GM12865 (cell line): ENCODE measurements at regions not wholly inside any gene's neighbourhood (a gene's known extent, or its start where the extent isn't known, plus 50 kb on each side); places are given as distances from the start of the nearest gene placed in this dataset.

Experiments used
- DNase-seq: peaks from one replicate; pipeline ENCODE4 v3.0.0; 2010; ENCODE audit warnings: low read depth
- H3K4me3 ChIP-seq: 2 replicates; pipeline ENCODE4 v1.5.1; 2011; ENCODE audit warnings: mild to moderate bottlenecking, low read depth, low read length, control low read depth
- CTCF ChIP-seq: IDR thresholded peaks from 2 replicates; pipeline ENCODE4 v1.5.1; 2011; ENCODE audit warnings: low read length, control low read depth, low read depth, inconsistent platforms; ENCODE audit not compliant: insufficient read depth; ENCODE audit errors: missing control alignments

DNA sequence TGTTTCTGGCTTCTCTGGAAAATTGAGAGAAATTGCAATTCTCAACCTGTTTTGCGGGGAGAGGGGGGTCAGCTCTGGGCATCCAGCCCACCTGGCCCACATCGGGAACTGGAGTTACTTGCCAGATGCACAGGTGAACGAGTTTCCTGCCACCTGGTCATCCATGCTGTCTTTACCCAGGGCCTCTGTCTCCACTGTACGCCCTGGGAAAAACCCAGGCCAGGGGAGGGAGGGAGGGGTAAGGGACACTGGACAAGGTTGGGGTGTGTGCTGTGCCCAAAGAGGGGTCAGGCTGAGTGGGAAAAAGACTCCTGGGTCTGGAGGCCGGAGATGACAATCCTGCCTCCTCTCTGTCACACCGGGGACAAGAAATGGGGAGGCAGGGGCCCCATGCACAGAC, 307.6 kb downstream of the ZNF536 start:
- no peak overlapping the region for H3K4me3 ChIP-seq
- DNase-seq, result no peak
- no peak for TF ChIP-seq CTCF

DNA sequence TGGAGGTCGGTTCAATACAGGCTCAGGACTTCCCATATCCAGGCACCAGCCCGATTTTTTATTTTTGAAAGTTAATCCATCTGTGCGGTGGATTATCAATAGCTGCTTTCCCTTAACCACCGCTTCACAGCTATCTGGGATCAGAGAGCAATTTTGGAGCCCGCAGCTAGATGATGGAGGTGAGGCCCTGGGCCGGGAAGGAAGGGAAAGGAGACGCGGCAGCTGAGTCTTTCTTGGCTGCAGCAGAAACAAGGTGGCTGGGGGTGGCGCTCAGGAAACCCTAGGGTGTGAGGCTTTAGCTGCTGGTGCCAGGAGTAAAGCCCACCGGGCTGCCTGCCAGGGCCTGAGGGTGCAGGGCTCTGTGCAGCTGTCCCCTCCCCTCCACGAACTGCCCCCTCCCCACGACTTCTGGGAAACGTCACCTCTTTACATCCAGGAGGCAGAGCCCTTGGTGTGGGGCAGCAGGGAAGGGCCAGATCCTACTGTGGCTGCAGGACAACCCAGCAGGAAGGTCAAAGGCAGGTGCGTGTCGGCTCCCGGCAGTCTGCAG, 307.0 kb downstream of the ZNF536 start:
- no peak overlapping the region for H3K4me3 ChIP-seq
- no peak for DNase-seq
- TF ChIP-seq CTCF, result no peak

DNA sequence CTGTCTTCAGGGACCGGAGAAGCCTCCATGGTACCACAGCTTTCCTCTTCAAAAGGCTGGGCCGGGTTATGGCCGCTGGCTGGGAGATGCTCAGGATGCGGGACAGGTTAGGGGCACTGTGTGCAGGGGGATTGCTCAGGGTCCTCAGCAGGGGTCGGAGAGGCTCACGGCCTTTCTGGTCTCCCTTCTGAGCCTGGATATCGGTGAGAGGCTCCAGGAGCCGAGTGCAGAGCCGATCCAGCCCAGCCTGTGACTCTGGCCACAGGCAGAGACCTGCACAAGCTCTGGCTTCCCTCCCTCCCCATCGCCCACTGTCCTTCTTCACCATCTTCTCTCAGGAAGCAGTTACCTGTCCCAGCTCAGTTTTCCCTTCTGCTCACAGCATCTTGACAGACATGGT, 306.0 kb downstream of the ZNF536 start:
- no peak overlapping the region for H3K4me3 ChIP-seq
- no peak for DNase-seq
- TF ChIP-seq CTCF, result no peak

- TF ChIP-seq CTCF, result no peak
- H3K4me3 ChIP-seq, result no peak overlapping the region
- DNase-seq, result no peak
Observed at GRCh38 chr19:30677702-30678101, 305.5 kb downstream of the ZNF536 start.

DNA sequence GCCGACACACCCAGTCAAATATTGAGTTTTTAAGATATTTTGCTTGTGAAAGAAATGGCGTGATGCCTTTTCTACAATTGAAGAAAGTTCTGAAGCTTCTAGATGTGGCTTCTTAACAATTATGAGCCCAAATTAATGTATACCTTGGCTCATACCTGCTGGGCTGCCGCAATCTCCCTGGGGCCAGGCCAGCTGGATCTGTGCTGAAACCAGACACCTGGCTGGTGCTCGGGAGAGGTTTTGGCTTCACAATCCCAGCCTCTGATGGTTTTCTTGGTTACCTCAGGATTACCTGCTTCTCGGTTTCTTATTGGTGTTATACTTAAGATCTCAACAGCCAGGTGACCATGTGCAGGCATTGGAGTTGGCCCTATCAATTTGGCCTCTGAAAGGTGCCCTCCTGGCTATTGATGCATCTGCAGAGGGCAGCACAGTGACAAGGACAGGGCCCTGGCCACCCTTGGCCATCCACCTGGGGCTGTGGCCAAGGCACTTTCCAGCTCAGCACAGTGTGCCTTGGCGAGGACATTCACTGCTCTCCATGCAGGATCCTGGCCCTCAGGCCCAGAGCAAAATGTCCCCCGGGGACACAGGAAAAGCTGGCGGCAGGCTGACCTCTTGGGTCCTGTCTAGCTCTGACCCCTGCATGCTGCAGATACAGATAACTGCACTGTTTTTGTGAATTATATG, 305.0 kb downstream of the ZNF536 start:
- DNase-seq, result no peak
- no peak for TF ChIP-seq CTCF
- H3K4me3 ChIP-seq, result no peak overlapping the region

DNA sequence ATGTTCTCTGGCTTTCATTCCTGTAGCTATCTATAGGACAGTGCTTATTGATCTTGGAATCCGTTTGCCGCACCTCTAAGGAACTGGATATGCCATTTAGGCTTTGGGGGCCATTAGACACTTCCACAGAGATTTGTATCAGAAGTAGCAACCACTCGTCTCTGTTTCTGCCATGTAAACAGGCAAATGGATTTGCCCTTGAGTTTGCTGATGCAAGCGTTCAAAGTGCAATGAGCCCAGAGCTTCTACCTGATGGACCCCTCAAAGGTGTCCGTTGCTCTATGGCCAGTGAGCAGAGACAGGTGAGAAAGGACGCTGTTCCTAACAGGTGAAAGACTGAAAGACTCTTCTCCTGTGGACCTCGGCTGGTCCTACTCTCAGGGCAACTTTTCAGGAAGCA, 302.9 kb downstream of the ZNF536 start:
- H3K4me3 ChIP-seq, result no peak overlapping the region
- TF ChIP-seq CTCF, result no peak
- no peak for DNase-seq

DNA sequence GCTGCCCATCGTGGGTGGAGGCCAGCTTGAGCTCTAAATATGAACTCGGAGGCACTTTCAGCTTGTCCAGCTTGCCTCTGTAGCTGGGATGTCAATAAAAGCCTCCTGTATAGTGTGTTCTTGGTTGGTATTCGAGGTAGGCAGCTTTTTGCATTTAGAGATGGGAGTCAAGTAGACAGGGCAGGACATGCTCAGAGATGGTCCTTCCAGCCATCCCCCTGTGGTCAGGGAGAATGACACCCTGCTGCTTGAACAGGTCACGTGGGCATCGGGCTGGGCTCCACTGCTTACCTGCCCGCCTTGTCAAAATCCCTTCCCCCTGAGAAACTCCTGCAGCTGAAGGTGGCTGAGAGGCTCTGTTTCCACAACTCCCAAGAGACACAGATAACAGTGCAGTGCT, 302.5 kb downstream of the ZNF536 start:
- no peak overlapping the region for H3K4me3 ChIP-seq
- TF ChIP-seq CTCF, result no peak
- no peak for DNase-seq
